SK-N-SH (cell line): ENCODE measurements at regions not wholly inside any gene's neighbourhood (a gene's known extent, or its start where the extent isn't known, plus 50 kb on each side); places are given as distances from the start of the nearest gene placed in this dataset.

ENCODE experiments used
- CTCF ChIA-PET: fragments of 300-600, 350-600 bp; formaldehyde crosslinking; extraction: SDS; loops from one replicate; lab custom pipeline; 2021; lab: Yijun Ruan, JAX
- POLR2A ChIA-PET: fragments of 350-600 bp; sonication (Branson Sonifier 250); formaldehyde crosslinking; extraction: SDS; loops from one replicate; lab custom pipeline; 2020; ENCODE audit warnings: antibody characterized with exemption, inconsistent platforms; lab: Yijun Ruan, JAX
- DNase-seq: peaks from one replicate; pipeline ENCODE4 v3.0.0; 2012
- H2AFZ ChIP-seq: fragments of 200-600 bp; sonication (generic); 2 replicates; pipeline ENCODE4 v1.8.1; 2016; ENCODE audit warnings: antibody characterized with exemption, mild to moderate bottlenecking, low read depth
- H3F3A ChIP-seq: fragments of 200-600 bp; sonication (generic); replicated peaks from 2 replicates; pipeline ENCODE3; 2016; ENCODE audit warnings: antibody characterized with exemption, mild to moderate bottlenecking; ENCODE audit not compliant: insufficient read depth
- H3K27ac ChIP-seq, 2 experiments: fragments of 200-500 bp in 1 of 2; fragments of 200-600 bp in 1 of 2; sonication (Bioruptor generic) in 1 of 2; sonication (generic), shearing (Covaris generic) in 1 of 2; 2 replicates each; pipeline versions ENCODE4 v1.5.1 to v1.6.1; 2014 to 2016; ENCODE audit warnings: low read depth in 2 of 2, inconsistent platforms in 1 of 2, low read length in 1 of 2, mild to moderate bottlenecking in 1 of 2, mixed read lengths in 1 of 2
- H3K27me3 ChIP-seq: fragments of 200-600 bp; sonication (generic), shearing (Covaris generic); 2 replicates; pipeline ENCODE4 v1.6.1; 2016; ENCODE audit warnings: mixed run types; ENCODE audit not compliant: insufficient read depth
- H3K36me3 ChIP-seq, 2 experiments: fragments of 200-500 bp in 1 of 2; fragments of 200-600 bp in 1 of 2; sonication (Bioruptor generic) in 1 of 2; sonication (generic) in 1 of 2; replicated peaks in 1 of 2; 2 replicates each; pipeline versions ENCODE3 to v1.5.1; 2014 to 2016; ENCODE audit warnings: low read length in 1 of 2, mild to moderate bottlenecking in 1 of 2; ENCODE audit not compliant: insufficient read depth in 2 of 2, control insufficient read depth in 1 of 2
- H3K4me1 ChIP-seq, 2 experiments: fragments of 200-500 bp in 1 of 2; fragments of 200-600 bp in 1 of 2; sonication (Bioruptor generic) in 1 of 2; sonication (generic), shearing (Covaris generic) in 1 of 2; 2 replicates each; pipeline versions ENCODE4 v1.5.1 to v1.6.1; 2014 to 2016; ENCODE audit warnings: low read depth in 1 of 2, low read length in 1 of 2, mixed run types in 1 of 2; ENCODE audit not compliant: insufficient read depth in 2 of 2, control insufficient read depth in 1 of 2
- H3K4me2 ChIP-seq: fragments of 200-600 bp; sonication (generic), shearing (Covaris generic); 2 replicates; pipeline ENCODE4 v1.6.1; 2017; ENCODE audit warnings: mixed run types
- H3K4me3 ChIP-seq, 2 experiments: fragments of 200-500 bp in 1 of 2; fragments of 200-600 bp in 1 of 2; sonication (Bioruptor generic) in 1 of 2; sonication (generic), shearing (Covaris generic) in 1 of 2; 2 replicates each; pipeline versions ENCODE4 v1.5.1 to v1.8.1; 2014 to 2016; ENCODE audit warnings: low read depth in 2 of 2, inconsistent platforms in 1 of 2, low read length in 1 of 2, mild to moderate bottlenecking in 1 of 2, mixed read lengths in 1 of 2, moderate library complexity in 1 of 2
- H3K79me2 ChIP-seq: fragments of 200-600 bp; sonication (generic); 2 replicates; pipeline ENCODE4 v1.8.1; 2017; ENCODE audit warnings: mild to moderate bottlenecking; ENCODE audit not compliant: insufficient read depth
- H3K9ac ChIP-seq: fragments of 200-600 bp; sonication (generic); 2 replicates; pipeline ENCODE4 v1.6.1; 2017; ENCODE audit warnings: mixed run types
- H3K9me2 ChIP-seq: fragments of 200-600 bp; sonication (generic); 2 replicates; pipeline ENCODE4 v1.6.1; 2017; ENCODE audit warnings: mixed run types
- H3K9me3 ChIP-seq: fragments of 200-600 bp; sonication (generic); 2 replicates; pipeline ENCODE4 v1.6.1; 2017; ENCODE audit warnings: mixed run types, mild to moderate bottlenecking, moderate library complexity
- H4K20me1 ChIP-seq: fragments of 200-600 bp; sonication (generic); 2 replicates; pipeline ENCODE4 v1.6.1; 2017; ENCODE audit warnings: mild to moderate bottlenecking, mixed run types; ENCODE audit not compliant: insufficient read depth
- CHD2 ChIP-seq: fragments of 150-350 bp; IDR thresholded peaks from 2 replicates; pipeline ENCODE4 v1.6.1; 2018; ENCODE audit warnings: low read length; ENCODE audit not compliant: partially characterized antibody
- EP300 ChIP-seq, 2 experiments: IDR thresholded peaks; 2 replicates each; pipeline versions ENCODE4 v1.4.0 to v1.6.1; 2012; ENCODE audit warnings: borderline replicate concordance in 1 of 2, low read depth in 1 of 2, low read length in 1 of 2
- JUND ChIP-seq: IDR thresholded peaks from 2 replicates; pipeline ENCODE4 v1.4.0; 2012
- MEF2A ChIP-seq: IDR thresholded peaks from 2 replicates; pipeline ENCODE4 v1.4.0; 2012; ENCODE audit warnings: low read depth, borderline replicate concordance
- MXI1 ChIP-seq: IDR thresholded peaks from 2 replicates; pipeline ENCODE4 v1.6.1; 2012; ENCODE audit warnings: mild to moderate bottlenecking, low read depth, low read length, improper control_type of control experiment
- NFIC ChIP-seq: IDR thresholded peaks from 2 replicates; pipeline ENCODE4 v1.4.0; 2012; ENCODE audit warnings: borderline replicate concordance
- POLR2AphosphoS5 ChIP-seq: IDR thresholded peaks from 2 replicates; pipeline ENCODE4 v1.6.1; 2012; ENCODE audit warnings: low read depth, low read length
- RAD21 ChIP-seq: IDR thresholded peaks from 2 replicates; pipeline ENCODE4 v1.6.1; 2012; ENCODE audit warnings: mild to moderate bottlenecking, low read length
- RCOR1 ChIP-seq: fragments of 150-350 bp; IDR thresholded peaks from 2 replicates; pipeline ENCODE4 v1.6.1; 2017; ENCODE audit warnings: antibody characterized with exemption, low read length
- RFX5 ChIP-seq: IDR thresholded peaks from 2 replicates; pipeline ENCODE4 v1.6.1; 2012; ENCODE audit warnings: mild to moderate bottlenecking, improper control_type of control experiment, low read length
- SIN3A ChIP-seq: IDR thresholded peaks from 2 replicates; pipeline ENCODE4 v1.6.1; 2012; ENCODE audit warnings: low read depth, mild to moderate bottlenecking, low read length, moderate library complexity, borderline replicate concordance
- SMC3 ChIP-seq: IDR thresholded peaks from 2 replicates; pipeline ENCODE4 v1.6.1; 2012; ENCODE audit warnings: low read depth, low read length, improper control_type of control experiment
- TAF1 ChIP-seq: IDR thresholded peaks from 2 replicates; pipeline ENCODE4 v1.6.1; 2012; ENCODE audit warnings: low read depth, mild to moderate bottlenecking, low read length, moderate library complexity, borderline replicate concordance
- TCF12 ChIP-seq: IDR thresholded peaks from 2 replicates; pipeline ENCODE4 v1.4.0; 2012
- TEAD4 ChIP-seq: IDR thresholded peaks from 2 replicates; pipeline ENCODE4 v1.4.0; 2012; ENCODE audit warnings: mild to moderate bottlenecking, borderline replicate concordance; ENCODE audit not compliant: insufficient read depth
- WGBS: methylation state at CpG from one replicate; pipeline ENCODE4 v1.1.6; 2017; ENCODE audit warnings: low lambda C conversion rate; 5-methylcytosine and 5-hydroxymethylcytosine counted together
- TF ChIP-seq, protein P1 (sequence below): fragments of 200-600 bp; sonication (generic); IDR thresholded peaks from 2 replicates; pipeline ENCODE4 v1.6.1; 2017; ENCODE audit warnings: antibody characterized with exemption, mild to moderate bottlenecking, moderate library complexity
- TF ChIP-seq, protein P2 (sequence below): IDR thresholded peaks from 2 replicates; pipeline ENCODE4 v1.4.0; 2012; ENCODE audit warnings: low read depth, borderline replicate concordance
- TF ChIP-seq, protein P3 (sequence below): IDR thresholded peaks from 2 replicates; pipeline ENCODE4 v1.4.0; 2012; ENCODE audit warnings: low read depth
- TF ChIP-seq, protein P4 (sequence below): fragments of 150-350 bp; IDR thresholded peaks from 2 replicates; pipeline ENCODE4 v1.6.1; 2017; ENCODE audit warnings: antibody characterized with exemption, low read length, low read depth, borderline replicate concordance
- TF ChIP-seq, protein P5 (sequence below): IDR thresholded peaks from 2 replicates; pipeline ENCODE4 v1.4.0; 2012; ENCODE audit warnings: low read depth, borderline replicate concordance

DNA sequence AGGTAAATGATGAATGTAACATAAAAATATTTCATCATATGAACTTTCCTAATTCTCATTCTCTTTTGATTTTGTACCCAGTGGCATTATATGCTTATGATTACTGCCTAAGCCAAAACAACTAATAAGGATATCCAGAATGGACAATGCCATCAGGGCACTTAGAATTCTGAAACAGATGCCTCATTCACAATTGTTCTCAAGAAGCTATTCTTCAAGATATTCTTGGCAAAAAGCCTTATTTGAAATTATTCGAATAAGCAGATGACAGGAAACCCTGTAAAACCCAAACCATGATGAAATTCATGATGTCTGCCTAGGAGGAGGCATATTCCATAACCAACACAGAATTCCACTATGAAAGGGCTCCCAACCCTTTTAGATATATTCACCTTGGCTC is 353.2 kb upstream of the TRIB2 start (continued):
- TF ChIP-seq, protein P1, sequence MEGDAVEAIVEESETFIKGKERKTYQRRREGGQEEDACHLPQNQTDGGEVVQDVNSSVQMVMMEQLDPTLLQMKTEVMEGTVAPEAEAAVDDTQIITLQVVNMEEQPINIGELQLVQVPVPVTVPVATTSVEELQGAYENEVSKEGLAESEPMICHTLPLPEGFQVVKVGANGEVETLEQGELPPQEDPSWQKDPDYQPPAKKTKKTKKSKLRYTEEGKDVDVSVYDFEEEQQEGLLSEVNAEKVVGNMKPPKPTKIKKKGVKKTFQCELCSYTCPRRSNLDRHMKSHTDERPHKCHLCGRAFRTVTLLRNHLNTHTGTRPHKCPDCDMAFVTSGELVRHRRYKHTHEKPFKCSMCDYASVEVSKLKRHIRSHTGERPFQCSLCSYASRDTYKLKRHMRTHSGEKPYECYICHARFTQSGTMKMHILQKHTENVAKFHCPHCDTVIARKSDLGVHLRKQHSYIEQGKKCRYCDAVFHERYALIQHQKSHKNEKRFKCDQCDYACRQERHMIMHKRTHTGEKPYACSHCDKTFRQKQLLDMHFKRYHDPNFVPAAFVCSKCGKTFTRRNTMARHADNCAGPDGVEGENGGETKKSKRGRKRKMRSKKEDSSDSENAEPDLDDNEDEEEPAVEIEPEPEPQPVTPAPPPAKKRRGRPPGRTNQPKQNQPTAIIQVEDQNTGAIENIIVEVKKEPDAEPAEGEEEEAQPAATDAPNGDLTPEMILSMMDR: no peak
- TF ChIP-seq MXI1 (no peak), NFIC (no peak)

DNA sequence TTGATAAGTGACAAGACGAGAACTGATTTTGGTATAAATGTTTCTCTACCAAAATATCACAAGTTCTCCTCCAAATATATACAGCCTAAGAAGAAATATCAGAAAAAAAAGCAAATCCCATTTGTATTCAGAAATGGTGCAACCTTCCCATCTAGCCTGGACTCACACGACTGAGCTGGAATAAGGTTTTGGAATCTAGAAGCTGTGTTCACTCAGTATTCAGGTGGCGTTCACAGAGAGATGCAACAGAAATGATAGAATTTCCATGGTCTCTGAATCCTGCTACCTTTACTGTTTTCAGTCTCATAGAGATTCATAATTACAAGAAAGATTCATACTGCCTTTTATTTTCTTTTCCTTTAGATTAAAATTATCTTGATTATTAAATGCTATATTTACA is 347.2 kb upstream of the TRIB2 start:
- no peak for TF ChIP-seq TEAD4
- TF ChIP-seq TAF1: no peak
- H3K4me3 ChIP-seq: no peak overlapping the region
- no peak overlapping the region for H3K9ac ChIP-seq
- H3K36me3 ChIP-seq: no peaks in the 10 kb centered on the region
- ChIA-PET POLR2A (no interaction called here), CTCF (no interaction called here)
- no peaks in the 10 kb centered on the region for H3K27me3 ChIP-seq
- WGBS: 90% methylated on average over 3 of the region's 3 CpGs
- no peak overlapping the region for H2AFZ ChIP-seq
- peaks cover 7 to 10% of the 10 kb centered on the region in 2 experiments; a peak in 3 of 4 replicates for H3K4me1 ChIP-seq
- no peaks in the 10 kb centered on the region for H4K20me1 ChIP-seq
- no peak overlapping the region for H3K27ac ChIP-seq
- H3K4me2 ChIP-seq: no peak overlapping the region
- no peaks in the 10 kb centered on the region for H3K9me2 ChIP-seq
- H3K79me2 ChIP-seq: no peaks in the 10 kb centered on the region
- DNase-seq: no peak
- H3K9me3 ChIP-seq: no peaks in the 10 kb centered on the region
- H3F3A ChIP-seq: no peaks in the 10 kb centered on the region

DNA sequence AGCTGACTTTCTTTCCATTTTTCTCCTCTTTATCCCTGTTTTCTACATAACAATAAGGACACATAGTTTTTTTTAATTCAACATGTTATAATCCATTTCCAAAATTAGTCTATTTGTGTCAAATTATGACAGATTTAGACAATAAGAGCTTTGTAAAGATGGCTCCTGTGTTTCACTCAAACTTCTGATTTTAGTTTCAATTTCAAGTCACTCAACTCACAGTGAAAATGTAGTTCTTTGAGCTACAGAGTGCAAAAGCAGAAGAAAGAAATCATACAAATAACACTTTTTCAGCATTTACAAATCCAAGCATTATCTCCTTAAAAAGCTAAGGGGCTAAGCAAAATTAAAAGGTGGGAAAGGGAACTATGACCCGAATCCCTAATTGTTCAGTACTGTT is 340.7 kb upstream of the TRIB2 start:
- WGBS: 78% methylated on average over 1 of the region's 1 CpG
- TF ChIP-seq MXI1 (no peak), TEAD4 (no peak), RAD21 (no peak), EP300 (IDR thresholded peaks at IDR 0.05; ENCODE audit: borderline replicate concordance in 1 of 2, low read depth in 1 of 2, low read length in 1 of 2) (no peak), MEF2A (no peak), TCF12 (no peak), JUND (no peak), RCOR1 (no peak), RFX5 (no peak), CHD2 (no peak), SIN3A (no peak), POLR2AphosphoS5 (no peak), SMC3 (no peak)
- TF ChIP-seq, protein P2, sequence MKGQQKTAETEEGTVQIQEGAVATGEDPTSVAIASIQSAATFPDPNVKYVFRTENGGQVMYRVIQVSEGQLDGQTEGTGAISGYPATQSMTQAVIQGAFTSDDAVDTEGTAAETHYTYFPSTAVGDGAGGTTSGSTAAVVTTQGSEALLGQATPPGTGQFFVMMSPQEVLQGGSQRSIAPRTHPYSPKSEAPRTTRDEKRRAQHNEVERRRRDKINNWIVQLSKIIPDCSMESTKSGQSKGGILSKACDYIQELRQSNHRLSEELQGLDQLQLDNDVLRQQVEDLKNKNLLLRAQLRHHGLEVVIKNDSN: no peak
- TF ChIP-seq, protein P3, sequence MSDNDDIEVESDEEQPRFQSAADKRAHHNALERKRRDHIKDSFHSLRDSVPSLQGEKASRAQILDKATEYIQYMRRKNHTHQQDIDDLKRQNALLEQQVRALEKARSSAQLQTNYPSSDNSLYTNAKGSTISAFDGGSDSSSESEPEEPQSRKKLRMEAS: no peak
- TF ChIP-seq, protein P4, sequence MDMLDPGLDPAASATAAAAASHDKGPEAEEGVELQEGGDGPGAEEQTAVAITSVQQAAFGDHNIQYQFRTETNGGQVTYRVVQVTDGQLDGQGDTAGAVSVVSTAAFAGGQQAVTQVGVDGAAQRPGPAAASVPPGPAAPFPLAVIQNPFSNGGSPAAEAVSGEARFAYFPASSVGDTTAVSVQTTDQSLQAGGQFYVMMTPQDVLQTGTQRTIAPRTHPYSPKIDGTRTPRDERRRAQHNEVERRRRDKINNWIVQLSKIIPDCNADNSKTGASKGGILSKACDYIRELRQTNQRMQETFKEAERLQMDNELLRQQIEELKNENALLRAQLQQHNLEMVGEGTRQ: no peak
- TF ChIP-seq, protein P5, sequence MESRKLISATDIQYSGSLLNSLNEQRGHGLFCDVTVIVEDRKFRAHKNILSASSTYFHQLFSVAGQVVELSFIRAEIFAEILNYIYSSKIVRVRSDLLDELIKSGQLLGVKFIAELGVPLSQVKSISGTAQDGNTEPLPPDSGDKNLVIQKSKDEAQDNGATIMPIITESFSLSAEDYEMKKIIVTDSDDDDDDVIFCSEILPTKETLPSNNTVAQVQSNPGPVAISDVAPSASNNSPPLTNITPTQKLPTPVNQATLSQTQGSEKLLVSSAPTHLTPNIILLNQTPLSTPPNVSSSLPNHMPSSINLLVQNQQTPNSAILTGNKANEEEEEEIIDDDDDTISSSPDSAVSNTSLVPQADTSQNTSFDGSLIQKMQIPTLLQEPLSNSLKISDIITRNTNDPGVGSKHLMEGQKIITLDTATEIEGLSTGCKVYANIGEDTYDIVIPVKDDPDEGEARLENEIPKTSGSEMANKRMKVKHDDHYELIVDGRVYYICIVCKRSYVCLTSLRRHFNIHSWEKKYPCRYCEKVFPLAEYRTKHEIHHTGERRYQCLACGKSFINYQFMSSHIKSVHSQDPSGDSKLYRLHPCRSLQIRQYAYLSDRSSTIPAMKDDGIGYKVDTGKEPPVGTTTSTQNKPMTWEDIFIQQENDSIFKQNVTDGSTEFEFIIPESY: no peak

More for the DNA sequence above, 340.7 kb upstream of the TRIB2 start:
- Histone ChIP-seq H3K4me2 (0 out of 2 replicates have a peak overlapping the region, but pooled peaks have one; percentile 22), H3K27ac (no peak overlapping the region), H3K4me3 (peak overlapping the region in 1 of 2 experiments; percentile 8; a peak in 1 of 4 replicates), H2AFZ (peak overlapping the region; percentile 84), H3K9ac (no peak overlapping the region), H3K27me3 (no peaks in the 10 kb centered on the region), H3F3A (no peaks in the 10 kb centered on the region), H4K20me1 (no peaks in the 10 kb centered on the region), H3K9me2 (no peaks in the 10 kb centered on the region), H3K9me3 (no peaks in the 10 kb centered on the region), H3K79me2 (no peaks in the 10 kb centered on the region), H3K36me3 (no peaks in the 10 kb centered on the region), H3K4me1 (peaks cover 0 to 4% of the 10 kb centered on the region in 2 experiments; a peak in 2 of 4 replicates)
- POLR2A ChIA-PET: no interaction called here
- DNase-seq: no peak
- CTCF ChIA-PET: interaction anchor here (1.0 to 1.1 kb wide), 3 partner anchors 23 to 631 kb away, joined by 3 read pairs; no protein-coding TSS in a partner anchor
